GM19463 (cell line): ENCODE measurements at regions not wholly inside any gene's neighbourhood (a gene's known extent, or its start where the extent isn't known, plus 50 kb on each side); places are given as distances from the start of the nearest gene placed in this dataset.
A peak's percentile ranks its signal among the peaks of the same experiment; 100 is the strongest.
"Not testable (repeated sequence)": the region's sequence is repeated elsewhere in the genome, so short reads cannot be mapped to it uniquely, and the experiment has no call there.

Source experiments
- ATAC-seq: cut with Tn5 transposase; IDR thresholded peaks from one replicate; pipeline ENCODE4 v1.9.1; 2021; ENCODE audit warnings: mild to moderate bottlenecking, moderate library complexity; ENCODE audit not compliant: unreplicated experiment

DNA sequence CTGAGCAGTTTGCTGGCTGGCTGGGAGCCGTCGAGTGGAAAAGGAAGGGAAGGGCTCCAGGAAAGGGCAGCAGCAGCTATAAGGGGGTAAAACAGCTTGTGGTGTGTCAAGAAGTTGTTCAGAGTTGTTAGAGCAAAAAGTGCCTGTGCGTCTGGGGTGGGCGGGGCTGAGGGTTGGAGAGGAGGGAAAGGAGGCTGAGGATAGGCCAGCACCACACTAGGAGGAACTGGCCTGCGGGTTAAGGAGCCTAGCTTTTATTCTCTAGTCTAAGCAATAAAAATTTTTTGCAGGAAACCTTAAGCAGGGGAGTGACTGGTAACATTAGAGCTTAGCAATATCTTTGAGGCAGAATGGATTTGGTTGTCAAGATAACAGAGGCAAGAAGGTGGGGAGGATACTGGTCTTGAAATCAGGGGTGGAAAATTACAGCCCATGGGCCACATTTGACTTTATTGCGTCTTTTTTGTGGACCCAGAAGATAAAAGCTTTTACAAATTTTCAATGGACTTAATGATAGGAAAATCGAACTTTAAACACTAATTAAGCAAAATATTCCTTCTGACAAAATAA lies 134.5 kb upstream of the AADACL2 start:
- ATAC-seq, result no peak

DNA sequence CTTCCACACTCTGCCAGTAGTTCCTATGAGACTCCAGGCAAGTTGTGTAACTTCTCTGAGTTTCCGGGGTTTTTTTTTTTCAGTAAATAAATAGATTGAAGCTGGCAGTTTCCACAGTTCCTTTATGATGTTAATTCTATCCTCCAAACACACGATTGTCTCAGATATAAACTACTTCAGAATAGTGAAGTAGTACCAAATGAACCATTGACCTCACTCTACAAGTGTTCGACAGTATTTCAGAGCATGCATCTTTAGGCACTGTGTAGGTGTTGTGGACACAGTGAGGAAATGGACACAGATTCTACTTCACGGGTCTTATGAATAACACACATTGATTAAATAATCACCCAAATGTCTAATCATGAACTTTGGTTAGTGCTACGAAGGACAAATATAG lies 136.1 kb upstream of the IGSF10 start:
- ATAC-seq, result no peak

DNA sequence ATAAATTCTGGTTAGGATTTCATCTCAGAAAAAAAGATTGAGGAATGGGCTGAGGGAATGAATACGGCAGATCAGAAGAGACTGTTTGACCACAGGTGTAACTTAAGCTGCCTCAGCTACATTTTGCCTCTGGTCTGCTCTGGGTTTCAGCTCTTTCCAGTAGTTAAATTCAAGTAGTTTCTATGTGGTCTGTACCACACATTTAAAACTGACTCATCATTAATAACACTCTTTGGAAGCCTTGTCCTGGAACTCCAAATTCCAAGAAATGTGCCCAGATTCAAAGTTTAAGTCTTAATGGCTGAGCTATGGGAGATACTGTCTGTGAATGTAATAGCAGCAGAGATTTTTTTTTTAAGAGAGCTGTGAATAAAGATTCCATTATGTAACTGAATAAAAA lies 133.1 kb upstream of the IGSF10 start:
- no peak for ATAC-seq

DNA sequence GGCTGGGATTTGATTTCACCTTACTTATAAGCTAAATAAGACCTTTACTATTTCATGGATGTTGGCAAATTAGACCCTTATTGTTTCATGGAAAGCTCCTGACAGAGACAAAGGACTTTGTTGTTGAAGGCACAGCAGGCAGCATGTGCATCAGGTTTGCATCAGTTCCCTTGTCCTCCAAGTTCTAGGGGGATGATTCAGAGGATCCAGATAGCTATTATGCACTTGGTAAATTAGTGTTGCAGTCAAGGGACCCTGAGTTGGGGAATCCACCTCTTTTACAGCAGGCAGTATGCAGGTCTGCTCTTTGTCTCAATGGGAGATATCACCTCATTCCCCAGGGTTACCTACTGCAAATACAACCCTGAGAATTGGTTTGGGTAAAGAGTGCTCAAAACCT lies 131.4 kb upstream of the IGSF10 start:
- no peak for ATAC-seq

DNA sequence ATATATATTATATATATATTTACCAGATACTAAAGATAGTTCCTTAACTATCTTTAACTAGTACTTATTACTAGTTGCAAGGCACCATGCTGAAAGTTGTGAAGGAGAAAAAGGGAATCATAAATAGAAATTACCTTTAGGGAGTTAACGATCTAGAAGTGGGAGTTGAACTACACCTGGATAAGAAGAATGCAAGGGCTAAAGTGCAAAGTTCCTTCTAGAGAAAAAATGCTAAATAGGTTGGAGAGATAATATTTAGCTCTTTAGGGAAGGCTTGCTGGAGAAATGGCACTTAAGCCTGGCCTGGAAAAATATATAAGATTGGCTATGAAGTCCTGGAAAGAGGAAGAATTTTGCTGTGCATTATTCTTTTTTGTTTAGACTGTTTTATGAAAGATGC lies 130.6 kb upstream of the IGSF10 start:
- ATAC-seq, result no peak

DNA sequence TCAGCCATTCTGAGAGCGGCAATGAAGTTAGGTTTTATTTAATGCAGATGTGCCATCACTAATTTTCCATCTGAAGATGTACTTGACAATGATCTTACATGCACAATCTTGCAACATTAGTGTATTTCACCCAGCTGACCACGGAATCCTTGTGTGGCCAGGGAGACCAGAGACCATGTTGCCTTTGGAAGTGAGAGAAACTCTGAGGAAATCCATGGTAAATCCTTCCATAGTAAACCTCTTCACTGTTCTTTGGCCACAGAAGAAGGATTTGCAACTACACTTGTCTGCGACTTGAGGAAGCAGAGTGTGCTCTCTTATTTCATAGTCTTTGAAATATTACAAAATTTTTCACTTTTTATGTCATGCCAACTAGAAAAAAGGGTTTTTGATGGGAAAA lies 128.4 kb upstream of the IGSF10 start:
- ATAC-seq, result no peak

DNA sequence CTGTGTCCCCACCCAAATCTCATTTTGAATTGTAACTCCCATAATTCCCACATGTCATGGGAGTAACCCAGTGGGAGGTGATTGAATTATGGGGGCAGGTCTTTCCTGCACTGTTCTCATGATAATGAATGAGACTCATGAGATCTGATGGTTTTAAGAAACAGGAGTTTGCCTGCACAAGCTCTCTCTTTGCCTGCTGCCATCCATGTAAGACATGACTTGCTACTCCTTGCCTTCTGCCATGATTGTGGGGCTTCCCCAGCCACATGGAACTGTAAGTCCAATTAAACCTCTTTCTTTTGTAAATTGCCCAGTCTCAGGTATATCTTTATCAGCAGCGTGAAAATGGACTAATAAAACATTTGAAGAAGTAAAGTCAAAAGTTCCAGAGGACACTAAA lies 126.8 kb upstream of the IGSF10 start:
- ATAC-seq, result not testable (repeated sequence)

DNA sequence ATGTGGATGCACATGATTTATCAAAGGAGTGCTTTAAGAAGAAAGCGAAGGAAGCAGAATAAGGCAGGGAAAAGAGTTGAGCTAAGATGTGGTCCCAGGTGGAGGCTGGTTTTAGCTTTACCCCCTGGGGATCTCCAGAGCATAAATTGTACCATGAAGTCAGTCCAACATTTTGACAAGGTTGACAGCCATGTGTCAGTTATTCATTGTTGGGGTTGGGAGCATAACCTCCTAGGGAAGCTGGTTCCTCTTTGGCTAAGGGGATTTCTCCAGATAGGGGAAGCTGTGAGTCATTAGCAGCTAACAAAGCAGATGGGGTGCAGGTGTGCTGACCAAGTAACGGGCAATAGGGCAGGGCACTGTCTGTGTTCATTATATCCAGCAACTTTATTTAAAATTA lies 123.7 kb upstream of the IGSF10 start:
- ATAC-seq, result peak; percentile 93

DNA sequence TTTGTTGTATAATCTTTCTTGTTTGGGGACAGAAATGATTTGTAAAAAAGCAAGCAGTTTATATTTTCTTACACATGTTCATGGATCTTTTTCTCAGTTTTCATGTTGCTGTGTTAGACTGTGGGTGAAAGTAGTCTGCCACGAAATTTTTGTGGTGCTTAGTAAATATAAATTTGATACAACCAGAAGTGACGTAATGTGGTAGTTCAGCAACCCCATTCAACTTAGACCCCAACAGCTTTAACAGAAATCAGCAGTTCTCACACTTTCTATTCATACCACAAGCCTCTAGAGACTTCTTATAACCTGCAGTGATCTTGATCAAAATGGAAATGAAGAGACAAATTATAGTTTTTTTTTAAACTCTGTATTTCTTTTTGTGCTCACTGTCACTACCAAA lies 120.2 kb upstream of the IGSF10 start:
- ATAC-seq, result no peak

DNA sequence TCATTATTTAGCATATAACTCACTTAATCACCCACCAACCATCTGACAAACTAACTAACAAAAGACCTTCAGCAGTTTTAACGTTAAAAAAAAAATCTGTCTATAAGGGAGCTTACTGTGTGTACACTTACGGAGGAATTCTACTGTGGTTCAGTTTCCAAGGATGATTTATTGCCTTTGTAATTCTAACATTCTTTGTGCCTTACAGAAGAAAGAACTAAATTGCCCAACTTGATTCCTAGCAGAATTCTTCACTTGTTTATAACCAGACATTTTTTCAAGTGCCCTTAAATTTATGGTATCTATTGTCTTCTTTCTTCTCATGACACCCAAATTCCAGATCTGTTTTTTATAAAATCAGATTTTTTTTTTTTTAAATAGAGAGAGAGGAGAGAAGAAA lies 119.7 kb upstream of the IGSF10 start:
- no peak for ATAC-seq

DNA sequence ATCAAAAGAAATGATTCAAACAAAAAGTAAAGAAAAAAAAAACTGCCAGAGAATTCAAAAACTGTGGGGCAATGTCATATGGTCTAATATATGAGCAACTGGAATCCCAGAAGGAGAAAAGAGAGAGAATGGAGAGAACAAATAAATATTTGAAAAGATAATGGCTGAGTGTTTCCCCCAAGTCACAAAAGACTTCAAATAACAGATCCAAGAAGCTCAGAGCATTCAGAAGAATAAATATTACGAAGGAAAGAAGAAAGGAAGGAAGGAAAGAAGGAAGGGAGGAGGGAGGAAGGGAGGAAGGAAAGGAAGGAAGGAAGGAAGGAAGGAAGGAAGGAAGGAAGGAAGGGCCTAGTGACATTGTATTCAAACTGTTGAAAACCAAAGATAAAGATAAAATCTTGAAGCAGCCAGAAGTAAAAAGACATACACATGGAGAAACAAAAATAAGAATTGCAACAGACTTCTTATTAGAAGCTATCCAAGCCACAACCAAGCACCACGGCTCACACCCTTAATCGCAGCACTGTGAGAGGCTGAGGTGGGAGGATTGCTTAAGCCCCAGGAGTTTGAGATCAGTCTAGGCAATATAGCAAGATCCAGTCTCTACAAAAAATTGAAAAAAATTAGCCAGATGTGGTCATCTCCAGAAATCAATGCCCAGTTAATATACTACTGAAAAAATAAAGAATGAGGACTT lies 118.9 kb upstream of the IGSF10 start:
- no peak for ATAC-seq

DNA sequence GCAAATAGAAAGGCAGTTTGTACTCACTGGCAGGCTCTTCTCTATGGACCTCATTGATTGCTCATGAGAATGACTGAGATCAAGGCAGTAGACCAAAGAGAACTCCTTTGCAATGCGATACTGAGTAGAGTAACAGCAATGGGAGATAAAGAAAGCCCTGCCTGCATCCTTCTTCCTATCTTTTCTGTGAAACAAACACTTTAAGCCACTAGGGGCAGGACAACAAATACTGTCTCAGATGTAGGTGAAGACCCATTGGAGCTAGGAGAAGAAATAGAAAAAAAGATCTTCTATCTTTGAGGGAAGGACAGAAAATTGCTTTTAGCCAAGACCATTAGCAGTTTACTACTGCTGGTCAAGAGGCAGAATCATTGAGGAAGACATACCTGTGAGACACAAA lies 117.6 kb upstream of the IGSF10 start:
- no peak for ATAC-seq

DNA sequence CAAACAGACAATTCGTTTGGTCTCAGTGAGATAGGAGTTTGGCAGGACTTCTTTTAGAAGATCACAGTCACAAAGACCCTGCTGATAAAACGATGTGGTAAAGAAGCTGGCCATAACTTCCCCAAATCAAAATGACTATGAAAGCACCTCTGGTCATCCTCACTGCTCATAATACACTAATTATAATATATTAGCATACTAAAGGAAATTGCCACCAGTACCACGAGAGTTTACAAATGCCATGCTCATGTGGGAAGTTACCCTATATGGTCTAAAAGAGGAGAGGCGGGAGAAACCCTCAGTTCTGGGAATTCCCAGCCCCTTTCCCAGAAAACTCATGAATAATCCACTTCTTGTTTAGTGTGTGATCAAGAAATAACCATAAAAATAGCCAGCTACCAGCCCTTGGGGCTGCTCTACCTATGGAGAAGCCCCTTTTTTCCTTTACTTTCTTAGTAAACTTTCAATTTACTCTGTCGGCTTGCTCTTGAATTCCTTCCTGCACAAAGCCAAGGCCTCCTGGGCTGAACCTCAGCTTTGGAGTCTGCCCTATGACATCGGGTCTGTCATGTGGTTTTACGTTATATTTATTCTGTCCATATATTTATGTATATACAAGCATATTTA lies 115.8 kb upstream of the IGSF10 start:
- no peak for ATAC-seq

DNA sequence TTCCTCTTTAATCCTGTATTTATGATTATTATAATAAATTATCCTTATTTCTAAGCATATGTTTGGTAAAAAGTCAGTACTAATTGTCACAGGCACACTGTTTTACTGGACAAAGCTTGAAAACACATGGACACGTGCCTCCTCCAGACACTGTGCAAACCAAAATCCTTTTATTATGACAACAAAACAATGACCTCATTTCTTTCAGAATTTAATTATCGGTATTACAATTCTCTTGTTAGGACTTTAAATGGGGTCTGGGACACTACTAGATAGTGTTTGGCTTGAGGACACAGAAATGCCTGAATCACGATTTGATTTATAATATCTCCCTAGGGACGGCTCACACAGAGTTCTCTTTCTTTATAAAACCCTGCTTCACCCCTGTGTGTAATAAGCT lies 107.3 kb upstream of the IGSF10 start:
- ATAC-seq, result no peak

DNA sequence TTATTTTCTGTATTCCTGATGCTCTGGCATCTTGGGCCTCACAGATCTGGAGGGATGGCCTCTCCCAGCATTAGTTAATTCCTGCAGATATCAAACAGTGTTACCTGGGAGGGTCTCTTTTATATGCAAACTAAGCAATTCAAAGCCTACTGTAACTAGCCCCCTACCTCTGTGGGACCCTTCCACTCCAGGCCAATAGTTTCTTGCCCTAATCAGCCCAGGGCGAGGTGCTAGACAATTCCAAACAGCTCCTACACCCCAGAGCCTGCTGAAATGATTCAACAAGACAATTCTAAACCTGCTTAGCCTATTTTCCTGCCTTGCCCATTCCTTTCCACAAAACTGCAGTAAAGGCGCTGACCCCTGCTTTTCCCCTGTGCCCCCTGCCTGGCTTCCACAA lies 106.6 kb upstream of the IGSF10 start:
- no peak for ATAC-seq

DNA sequence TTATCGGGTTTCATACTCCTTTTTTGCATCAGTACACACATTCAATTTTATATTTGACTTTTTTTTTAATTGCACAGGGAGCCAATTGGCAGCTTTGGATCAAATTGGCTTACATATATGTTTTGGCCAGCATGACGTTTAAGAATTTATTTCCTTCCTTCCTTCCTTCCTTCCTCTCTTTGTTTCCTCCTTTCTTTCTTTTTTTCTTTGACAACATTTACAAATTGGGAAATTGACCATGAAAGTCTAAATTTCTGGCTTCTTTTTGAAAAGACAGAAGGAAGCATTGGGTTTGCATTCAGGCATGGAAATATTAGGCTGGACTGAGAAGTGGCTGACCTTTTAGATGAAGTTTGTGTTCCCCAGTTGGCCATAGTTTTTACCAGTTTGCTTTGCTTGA lies 103.4 kb upstream of the IGSF10 start:
- no peak for ATAC-seq

DNA sequence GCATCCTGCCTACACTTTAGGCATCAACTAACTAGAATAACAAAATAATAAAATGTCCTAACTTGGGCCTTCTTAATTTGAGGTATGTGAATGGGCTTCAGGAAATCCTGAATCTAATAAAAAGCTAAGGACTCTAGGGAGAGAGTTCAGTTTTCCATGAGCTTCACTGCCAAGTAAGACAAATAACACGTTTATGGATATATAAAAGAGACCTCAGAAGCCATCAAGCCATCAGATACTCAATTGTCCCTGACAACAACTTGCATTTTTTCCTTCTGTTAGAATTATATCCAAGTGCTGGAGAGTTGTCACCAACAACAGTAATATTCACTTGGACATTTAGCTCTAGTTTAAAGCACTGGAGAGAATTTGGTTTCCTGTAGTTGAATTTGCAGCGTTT lies 102.4 kb upstream of the IGSF10 start:
- no peak for ATAC-seq

DNA sequence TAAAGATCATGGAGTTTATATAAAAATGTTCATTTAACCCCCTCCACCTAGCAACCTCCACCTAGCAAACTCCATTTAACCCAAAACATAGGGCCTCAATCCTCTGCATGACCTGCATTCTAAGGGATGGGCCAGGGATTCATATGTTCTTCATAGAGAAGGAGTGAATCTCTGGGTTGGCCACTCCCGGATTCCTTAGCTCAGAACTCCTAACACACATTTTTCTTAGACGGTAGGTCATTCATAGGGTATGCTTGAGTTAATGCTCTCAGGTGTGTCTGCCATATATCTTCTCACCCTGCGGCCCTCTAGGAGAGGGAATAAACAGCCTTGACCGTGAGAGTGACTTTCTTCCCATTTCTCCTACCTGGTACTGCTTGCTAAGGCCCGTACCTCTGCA lies 102.0 kb upstream of the IGSF10 start:
- no peak for ATAC-seq

DNA sequence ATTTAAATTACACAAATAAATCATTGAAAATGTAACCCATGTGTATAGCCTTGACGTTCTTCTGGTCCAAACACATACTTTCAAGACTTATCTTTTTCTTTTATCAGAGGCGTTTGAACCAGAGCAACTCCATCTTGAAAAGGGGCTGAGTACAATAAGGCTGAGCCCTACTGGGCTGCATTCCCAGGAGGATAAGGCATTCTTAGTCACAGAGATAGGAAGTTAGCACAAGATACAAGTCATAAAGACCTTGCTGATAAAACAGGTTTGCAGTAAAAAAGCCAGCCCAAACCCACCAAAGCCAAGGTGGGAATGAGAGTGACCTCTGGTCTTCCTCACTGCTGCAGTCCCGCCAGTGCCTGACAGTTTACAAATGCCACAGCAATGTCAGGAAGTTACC lies 101.0 kb upstream of the IGSF10 start:
- ATAC-seq, result no peak

DNA sequence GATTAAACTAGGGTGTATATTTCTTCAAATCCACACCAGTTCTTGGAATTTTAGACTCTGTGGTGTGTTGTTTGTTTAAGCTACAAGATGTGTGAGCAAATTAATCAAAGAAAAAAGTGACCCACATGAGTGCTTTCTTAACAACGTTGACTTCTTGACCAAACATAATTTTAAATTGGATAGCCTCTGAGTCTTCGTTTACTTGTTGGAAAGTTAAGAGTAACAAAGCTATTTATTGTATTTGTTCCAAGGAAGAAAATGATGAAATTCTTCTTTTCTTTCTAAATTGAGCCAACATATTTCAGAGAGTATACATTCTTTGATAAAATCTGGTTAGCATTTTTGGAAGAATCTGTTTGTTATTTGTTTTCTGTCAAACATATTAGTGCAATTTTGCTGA lies 99.9 kb upstream of the IGSF10 start:
- no peak for ATAC-seq

DNA sequence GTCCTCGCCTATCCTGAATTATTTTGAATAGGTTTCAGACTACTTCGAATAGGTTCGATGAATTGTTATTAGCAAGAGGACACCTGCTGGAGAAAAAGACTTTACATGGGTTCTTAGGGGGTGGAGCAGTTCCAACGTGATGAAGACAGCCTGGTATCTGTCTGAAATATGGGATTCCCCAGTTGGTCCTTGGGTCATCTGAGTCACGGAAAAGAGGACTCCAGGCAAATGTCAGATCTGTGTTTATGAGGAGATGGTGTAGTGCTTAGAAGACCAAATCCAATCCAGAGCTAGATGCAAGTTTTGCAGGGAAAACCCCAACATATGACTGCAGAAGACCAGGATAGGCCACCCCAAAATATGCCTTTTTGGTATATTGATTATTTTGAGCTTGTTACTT lies 98.9 kb upstream of the IGSF10 start:
- no peak for ATAC-seq

DNA sequence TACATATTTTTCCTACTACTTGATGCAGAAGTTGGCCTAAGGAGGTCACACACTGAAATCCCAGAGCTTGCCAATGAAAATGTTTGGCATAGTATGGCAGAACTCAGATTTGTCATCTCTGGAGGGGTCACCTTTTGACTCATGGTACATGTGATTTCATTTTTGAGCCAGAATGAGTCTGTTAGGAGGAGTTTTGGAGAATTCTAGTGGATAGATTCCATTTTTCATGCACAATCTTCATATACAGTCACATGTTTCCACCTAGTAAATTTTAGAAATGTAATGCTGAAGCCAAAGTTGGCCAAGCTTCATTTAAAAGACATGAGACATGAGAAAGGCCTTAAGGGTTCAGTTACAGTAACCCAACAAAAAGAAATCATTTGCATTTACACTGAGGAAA lies 97.8 kb upstream of the IGSF10 start:
- no peak for ATAC-seq
